ENCODE measurements at regions not wholly inside any gene's neighbourhood (a gene's known extent, or its start where the extent isn't known, plus 50 kb on each side); places are given as distances from the start of the nearest gene placed in this dataset.

DNA sequence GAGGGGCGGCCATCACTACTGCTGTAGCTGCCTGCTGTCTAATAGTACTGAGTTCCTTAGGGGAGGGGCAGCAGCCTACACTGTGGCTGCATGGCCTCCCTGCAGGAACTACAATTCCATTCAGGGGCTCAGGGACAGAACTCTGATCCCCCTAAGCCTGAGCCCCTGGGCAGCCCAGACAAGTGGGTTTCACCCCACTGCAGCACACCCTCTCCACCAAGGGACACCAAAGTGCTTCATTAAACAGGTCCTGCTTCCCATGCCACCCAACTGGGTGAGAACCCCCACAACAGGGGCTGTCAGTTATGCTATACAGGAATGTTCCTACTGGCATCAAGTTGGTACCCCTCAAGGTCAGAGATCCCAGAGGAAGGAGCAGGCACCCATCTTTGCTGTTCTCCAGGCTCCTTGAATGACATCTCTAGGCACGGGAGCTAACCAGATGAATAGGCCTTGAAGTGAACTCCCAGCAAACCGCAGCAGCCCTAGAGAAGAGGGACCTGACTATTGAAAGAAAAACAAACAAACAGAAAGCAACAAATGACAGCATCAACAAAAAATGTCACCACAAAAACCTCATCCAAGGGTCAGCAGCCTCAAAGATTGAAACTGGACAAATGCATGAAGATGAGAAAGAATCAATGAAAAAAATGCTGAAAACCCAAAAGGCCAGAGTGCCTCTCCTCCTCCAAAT is 437.4 kb downstream of the NUF2 start (continued):
- TF ChIP-seq PBX3 (IDR thresholded peaks at IDR 0.05) (no peak), MAX (IDR thresholded peaks at IDR 0.05; ENCODE audit: low read depth) (no peak), SIN3A (IDR thresholded peaks at IDR 0.05; ENCODE audit: borderline replicate concordance, low read depth, low read length) (no peak), MXI1 (IDR thresholded peaks at IDR 0.05; ENCODE audit: low read depth, low read length) (no peak)
- TF ChIP-seq, protein P1, sequence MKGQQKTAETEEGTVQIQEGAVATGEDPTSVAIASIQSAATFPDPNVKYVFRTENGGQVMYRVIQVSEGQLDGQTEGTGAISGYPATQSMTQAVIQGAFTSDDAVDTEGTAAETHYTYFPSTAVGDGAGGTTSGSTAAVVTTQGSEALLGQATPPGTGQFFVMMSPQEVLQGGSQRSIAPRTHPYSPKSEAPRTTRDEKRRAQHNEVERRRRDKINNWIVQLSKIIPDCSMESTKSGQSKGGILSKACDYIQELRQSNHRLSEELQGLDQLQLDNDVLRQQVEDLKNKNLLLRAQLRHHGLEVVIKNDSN (IDR thresholded peaks at IDR 0.05; ENCODE audit: borderline replicate concordance, low read depth) = no peak

GRCh38 chr1:163761898-163762297 is 440.1 kb downstream of the NUF2 start:
- Histone ChIP-seq H3K27ac (ENCODE audit: low read depth in 2 of 2, low read length in 1 of 2) (no peak overlapping the region), H3K4me2 (no peak overlapping the region), H3K27me3 (ENCODE audit: insufficient read depth) (no peaks in the 10 kb centered on the region), H3F3A (replicated peaks; ENCODE audit: insufficient read depth) (no peaks in the 10 kb centered on the region), H3K9me3 (no peaks in the 10 kb centered on the region; the same call in 1 of the 2 replicates), H3K9ac (no peak overlapping the region), H3K36me3 (replicated peaks in 1 of 2; ENCODE audit: control insufficient read depth in 1 of 2, insufficient read depth in 2 of 2, low read length in 1 of 2) (no peaks in the 10 kb centered on the region), H4K20me1 (ENCODE audit: insufficient read depth) (no peaks in the 10 kb centered on the region), H2AFZ (ENCODE audit: low read depth) (no peak overlapping the region), H3K4me3 (ENCODE audit: low read depth in 2 of 2, low read length in 1 of 2) (no peak overlapping the region), H3K79me2 (ENCODE audit: insufficient read depth) (no peaks in the 10 kb centered on the region), H3K4me1 (ENCODE audit: control insufficient read depth in 1 of 2, insufficient read depth in 2 of 2, low read depth in 1 of 2, low read length in 1 of 2) (no peaks in the 10 kb centered on the region), H3K9me2 (no peaks in the 10 kb centered on the region)
- no peak for DNase-seq
- ChIA-PET CTCF (no interaction called here), POLR2A (no interaction called here)
- TF ChIP-seq RFX5 (IDR thresholded peaks at IDR 0.05; ENCODE audit: low read length) = no peak
- no peak for TF ChIP-seq PBX3 (IDR thresholded peaks at IDR 0.05)
- no peak for TF ChIP-seq FOXM1 (IDR thresholded peaks at IDR 0.05; ENCODE audit: low read depth)
- no peak for TF ChIP-seq FOXJ3 (CRISPR knock-in tag; IDR thresholded peaks at IDR 0.05)
- TF ChIP-seq, protein P2, sequence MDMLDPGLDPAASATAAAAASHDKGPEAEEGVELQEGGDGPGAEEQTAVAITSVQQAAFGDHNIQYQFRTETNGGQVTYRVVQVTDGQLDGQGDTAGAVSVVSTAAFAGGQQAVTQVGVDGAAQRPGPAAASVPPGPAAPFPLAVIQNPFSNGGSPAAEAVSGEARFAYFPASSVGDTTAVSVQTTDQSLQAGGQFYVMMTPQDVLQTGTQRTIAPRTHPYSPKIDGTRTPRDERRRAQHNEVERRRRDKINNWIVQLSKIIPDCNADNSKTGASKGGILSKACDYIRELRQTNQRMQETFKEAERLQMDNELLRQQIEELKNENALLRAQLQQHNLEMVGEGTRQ (IDR thresholded peaks at IDR 0.05; ENCODE audit: borderline replicate concordance, low read depth, low read length) = no peak
- no peak for TF ChIP-seq MAX (IDR thresholded peaks at IDR 0.05; ENCODE audit: low read depth)
- TF ChIP-seq ELF1 (IDR thresholded peaks at IDR 0.05) = no peak
- TF ChIP-seq JUND (IDR thresholded peaks at IDR 0.05) = no peak
- no peak for TF ChIP-seq TCF12 (IDR thresholded peaks at IDR 0.05)
- no peak for TF ChIP-seq CHD2 (IDR thresholded peaks at IDR 0.05; ENCODE audit: low read length, partially characterized antibody)
- no peak for TF ChIP-seq MEF2A (IDR thresholded peaks at IDR 0.05; ENCODE audit: borderline replicate concordance, low read depth)
- TF ChIP-seq RXRA (IDR thresholded peaks at IDR 0.05; ENCODE audit: borderline replicate concordance, low read depth) = no peak
- no peak for TF ChIP-seq TEAD4 (IDR thresholded peaks at IDR 0.05; ENCODE audit: borderline replicate concordance, insufficient read depth)
- TF ChIP-seq SIN3A (IDR thresholded peaks at IDR 0.05; ENCODE audit: borderline replicate concordance, low read depth, low read length) = no peak
- no peak for TF ChIP-seq NRF1 (IDR thresholded peaks at IDR 0.05; ENCODE audit: low read depth, low read length)
- 1% methylated on average over 3 of the region's 3 CpGs for WGBS (ENCODE audit: low lambda C conversion rate)

Data from SK-N-SH (cell line).